Tibial artery (tissue), 4 donors: ENCODE measurements at regions not wholly inside any gene's neighbourhood (a gene's known extent, or its start where the extent isn't known, plus 50 kb on each side); places are given as distances from the start of the nearest gene placed in this dataset.

Experiments
- DNase-seq, 2 donors: peaks; one replicate each; pipeline ENCODE4 v3.0.0-alpha.2; 2019
- H3K27ac ChIP-seq, 2 donors: fragments of 200-600 bp; sonication (generic) in 1 of 2; 1 replicate in 1 of 2; 2 replicates in 1 of 2; pipeline ENCODE4 v1.5.1; 2018 to 2019; ENCODE audit warnings: mild to moderate bottlenecking in 1 of 2
- H3K27me3 ChIP-seq, 2 donors: fragments of 200-600 bp; sonication (generic) in 1 of 2; one replicate each; pipeline versions ENCODE4 v1.5.1 to v1.6.0; 2016 to 2019
- H3K36me3 ChIP-seq, 3 donors: fragments of 200-600 bp; sonication (generic) in 2 of 3; one replicate each; pipeline ENCODE4 v1.5.1; 2016 to 2019; ENCODE audit warnings: mild to moderate bottlenecking in 2 of 3
- H3K4me1 ChIP-seq, 4 donors: fragments of 200-600 bp; sonication (generic) in 2 of 4; 1 replicate in 3 of 4; 2 replicates in 1 of 4; pipeline ENCODE4 v1.5.1; 2016 to 2019
- H3K4me3 ChIP-seq, 2 donors: fragments of 200-600 bp; sonication (generic) in 1 of 2; 1 replicate in 1 of 2; 2 replicates in 1 of 2; pipeline ENCODE4 v1.5.1; 2018 to 2019; ENCODE audit warnings: mild to moderate bottlenecking in 2 of 2
- H3K9me3 ChIP-seq, 3 donors: fragments of 200-600 bp; sonication (generic) in 1 of 3; one replicate each; pipeline ENCODE4 v1.5.1; 2016 to 2019
- CTCF ChIP-seq, 2 experiments: fragments of 200-600 bp in 1 of 2; fragments of 450-650 bp in 1 of 2; IDR thresholded peaks; one replicate each; pipeline ENCODE4 v1.5.1; 2017 to 2019; ENCODE audit warnings: antibody characterized with exemption in 2 of 2, mild to moderate bottlenecking in 1 of 2, moderate library complexity in 1 of 2
- intact Hi-C: fragments of 100-400 bp; cut with DNase I; formaldehyde crosslinking; loops from one replicate; pipeline ENCODE4 v1.15.0; 2023; ENCODE audit warnings: low total_unique reads

DNA sequence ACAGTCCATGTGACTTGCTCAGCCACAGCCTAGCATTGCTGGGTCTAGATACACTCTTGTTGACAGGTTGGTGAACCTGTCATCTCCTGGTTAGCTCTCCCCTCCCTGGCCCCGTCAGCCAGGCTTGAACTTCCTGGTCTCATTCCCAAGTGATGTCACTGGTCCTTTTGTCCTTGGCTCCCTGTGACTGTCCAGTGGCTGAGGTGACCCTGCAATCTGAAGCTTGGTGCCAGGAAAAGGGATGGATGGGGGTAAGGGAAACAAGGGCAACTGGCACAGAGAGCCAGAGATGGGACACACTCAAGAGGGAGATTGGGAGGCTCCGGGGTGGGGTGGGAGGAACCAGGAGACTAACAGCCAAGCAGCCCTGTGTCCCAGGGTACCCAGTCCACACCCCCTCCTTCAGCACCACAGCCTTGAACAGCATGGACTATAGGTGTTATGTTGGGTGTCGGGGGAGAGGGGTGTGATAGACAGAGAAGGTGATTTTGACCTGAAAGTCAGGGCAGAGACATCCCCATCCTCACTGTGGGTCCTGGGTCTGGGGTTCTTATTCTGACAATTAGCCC, 63.8 kb upstream of the THY1 start:
- H3K36me3 ChIP-seq: no peaks in the 10 kb centered on the region
- no peaks in the 10 kb centered on the region for H3K4me1 ChIP-seq
- no peak overlapping the region for H3K27ac ChIP-seq
- no peaks in the 10 kb centered on the region for H3K9me3 ChIP-seq
- peaks cover 0 to 47% of the 10 kb centered on the region in 2 donors for H3K27me3 ChIP-seq
- peak; percentile 8 to 37 for DNase-seq
- intact Hi-C loops: loop anchor here (10.0 kb wide), 2 partner anchors 238 to 628 kb away; partner anchors contain the start of gene NECTIN1
- TF ChIP-seq CTCF (IDR thresholded peaks at IDR 0.05): no peak
- no peak overlapping the region for H3K4me3 ChIP-seq

GRCh38 chr11:119486016-119486415, 63.0 kb upstream of the THY1 start:
- Histone ChIP-seq H3K4me1 (peaks cover 0 to 8% (median 6%) of the 10 kb centered on the region in 4 donors), H3K9me3 (no peaks in the 10 kb centered on the region), H3K27me3 (peaks cover 0 to 51% of the 10 kb centered on the region in 2 donors), H3K4me3 (no peak overlapping the region), H3K27ac (no peak overlapping the region), H3K36me3 (no peaks in the 10 kb centered on the region)
- intact Hi-C loops: loop anchor here (10.0 kb wide), 2 partner anchors 239 to 629 kb away; partner anchors contain the start of gene NECTIN1
- DNase-seq: no peak
- TF ChIP-seq CTCF (IDR thresholded peaks at IDR 0.05): no peak

GRCh38 chr11:119484741-119485605, 62.0 kb upstream of the THY1 start:
- no peaks in the 10 kb centered on the region for H3K9me3 ChIP-seq
- TF ChIP-seq CTCF (IDR thresholded peaks at IDR 0.05): no peak
- H3K4me3 ChIP-seq: no peak overlapping the region
- peak; percentile 16 to 59 for DNase-seq
- intact Hi-C loops: loop anchor here (10.0 kb wide), 2 partner anchors 240 to 630 kb away; partner anchors contain the start of gene NECTIN1
- no peak overlapping the region for H3K27ac ChIP-seq
- peaks cover 0 to 10% (median 7%) of the 10 kb centered on the region in 4 donors for H3K4me1 ChIP-seq
- no peaks in the 10 kb centered on the region for H3K36me3 ChIP-seq
- H3K27me3 ChIP-seq: peaks cover 0 to 57% of the 10 kb centered on the region in 2 donors

GRCh38 chr11:119483881-119484371, 61.0 kb upstream of the THY1 start:
- intact Hi-C loops: loop anchor here (10.0 kb wide), 2 partner anchors 241 to 631 kb away; partner anchors contain the start of gene NECTIN1
- Histone ChIP-seq H3K36me3 (no peaks in the 10 kb centered on the region), H3K27me3 (peaks cover 0 to 50% of the 10 kb centered on the region in 2 donors), H3K9me3 (no peaks in the 10 kb centered on the region), H3K4me3 (no peak overlapping the region), H3K4me1 (peaks cover 0 to 10% (median 7%) of the 10 kb centered on the region in 4 donors), H3K27ac (no peak overlapping the region)
- DNase-seq: peak; percentile 13 to 50
- no peak for TF ChIP-seq CTCF (IDR thresholded peaks at IDR 0.05)

- Histone ChIP-seq H3K27ac (no peak overlapping the region), H3K4me1 (peaks cover 0 to 10% (median 7%) of the 10 kb centered on the region in 4 donors), H3K4me3 (no peak overlapping the region), H3K36me3 (no peaks in the 10 kb centered on the region), H3K9me3 (no peaks in the 10 kb centered on the region), H3K27me3 (peaks cover 0 to 45% of the 10 kb centered on the region in 2 donors)
- intact Hi-C loops: loop anchor here (10.0 kb wide), 2 partner anchors 241 to 631 kb away; partner anchors contain the start of gene NECTIN1
- no peak for TF ChIP-seq CTCF (IDR thresholded peaks at IDR 0.05)
- DNase-seq: peak; percentile 16 to 48
Observed at GRCh38 chr11:119483341-119483880, 60.4 kb upstream of the THY1 start.
